Stimulated activated CD4-positive, alpha-beta T cell treated with anti-CD3 and anti-CD28 coated beads, TNF-alpha, amount 100 ng/mL, for 4 hours (primary cell): ENCODE measurements at regions not wholly inside any gene's neighbourhood (a gene's known extent, or its start where the extent isn't known, plus 50 kb on each side); places are given as distances from the start of the nearest gene placed in this dataset.
"Not testable (repeated sequence)": the region's sequence is repeated elsewhere in the genome, so short reads cannot be mapped to it uniquely, and the experiment has no call there.

Source experiments
- DNase-seq, 3 experiments: peaks; one replicate each; pipeline ENCODE4 v3.0.0-alpha.2; 2020; ENCODE audit warnings: low read depth in 3 of 3

DNA sequence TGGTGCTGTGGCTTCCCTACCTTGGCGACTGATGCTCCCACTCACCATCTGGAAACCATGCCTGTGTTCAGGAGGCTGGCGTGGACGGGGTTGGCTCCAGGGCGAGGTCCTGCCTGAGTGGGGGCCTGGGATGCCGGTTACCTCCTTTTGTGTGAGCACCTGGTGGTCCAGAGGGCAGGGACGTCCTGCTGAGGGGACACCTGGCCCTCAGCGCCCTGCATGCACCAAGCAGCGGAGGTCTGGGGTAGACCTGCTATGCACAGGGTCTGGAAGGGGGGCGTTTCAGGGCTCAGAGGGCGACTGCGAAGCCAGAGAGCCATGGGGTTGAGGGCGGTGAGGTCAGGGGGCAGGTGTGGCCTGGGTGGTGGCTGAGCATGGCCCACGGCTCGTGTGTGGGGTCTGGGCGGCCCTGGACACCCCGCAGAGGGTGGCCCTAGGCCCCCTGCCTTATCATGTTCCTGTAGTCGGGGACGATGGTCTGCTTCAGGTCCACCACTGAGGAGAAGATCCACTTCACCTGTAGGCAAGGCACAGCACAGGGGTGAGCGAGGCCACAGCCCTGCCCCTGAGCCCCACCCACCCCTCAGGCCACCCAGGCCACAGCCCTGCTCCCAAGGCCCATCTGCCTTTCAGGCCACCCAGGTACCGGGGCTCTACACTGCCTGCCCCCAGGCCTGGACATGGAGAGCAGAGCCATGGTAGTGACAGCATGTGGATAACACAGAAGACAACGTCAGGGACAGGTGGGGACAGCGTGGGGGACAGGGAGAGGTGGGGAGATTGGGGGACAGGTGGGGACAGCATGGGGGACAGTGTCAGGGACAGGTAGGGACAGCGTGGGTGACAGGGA, 95.3 kb downstream of the TMEM121 start:
- DNase-seq: not testable (repeated sequence)

GRCh38 chr14:105622329-105622955, 96.1 kb downstream of the TMEM121 start:
- DNase-seq: no peak

- DNase-seq: not testable (repeated sequence)
Measured at GRCh38 chr14:105623178-105623577, 96.8 kb downstream of the TMEM121 start.

DNA sequence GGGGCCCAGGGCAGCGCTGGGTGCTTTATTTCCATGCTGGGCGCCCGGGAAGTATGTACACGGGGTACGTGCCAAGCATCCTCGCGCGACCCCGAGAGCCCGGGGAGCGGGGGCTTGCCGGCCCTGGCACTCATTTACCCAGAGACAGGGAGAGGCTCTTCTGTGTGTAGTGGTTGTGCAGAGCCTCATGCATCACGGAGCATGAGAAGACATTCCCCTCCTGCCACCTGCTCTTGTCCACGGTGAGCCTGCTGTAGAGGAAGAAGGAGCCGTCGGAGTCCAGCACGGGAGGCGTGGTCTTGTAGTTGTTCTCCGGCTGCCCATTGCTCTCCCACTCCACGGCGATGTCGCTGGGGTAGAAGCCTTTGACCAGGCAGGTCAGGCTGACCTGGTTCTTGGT, 98.0 kb downstream of the TMEM121 start:
- DNase-seq: not testable (repeated sequence)

- not testable (repeated sequence) for DNase-seq
Measured at GRCh38 chr14:105624749-105625434, 98.5 kb downstream of the TMEM121 start.

GRCh38 chr14:105625448-105625847, 99.1 kb downstream of the TMEM121 start:
- not testable (repeated sequence) for DNase-seq

GRCh38 chr14:105626111-105626510, 99.7 kb downstream of the TMEM121 start:
- DNase-seq: not testable (repeated sequence)

GRCh38 chr14:105626651-105627050, 100.3 kb downstream of the TMEM121 start:
- DNase-seq: not testable (repeated sequence)

- DNase-seq: not testable (repeated sequence)
Measured at GRCh38 chr14:105627287-105627686, 100.9 kb downstream of the TMEM121 start.

DNA sequence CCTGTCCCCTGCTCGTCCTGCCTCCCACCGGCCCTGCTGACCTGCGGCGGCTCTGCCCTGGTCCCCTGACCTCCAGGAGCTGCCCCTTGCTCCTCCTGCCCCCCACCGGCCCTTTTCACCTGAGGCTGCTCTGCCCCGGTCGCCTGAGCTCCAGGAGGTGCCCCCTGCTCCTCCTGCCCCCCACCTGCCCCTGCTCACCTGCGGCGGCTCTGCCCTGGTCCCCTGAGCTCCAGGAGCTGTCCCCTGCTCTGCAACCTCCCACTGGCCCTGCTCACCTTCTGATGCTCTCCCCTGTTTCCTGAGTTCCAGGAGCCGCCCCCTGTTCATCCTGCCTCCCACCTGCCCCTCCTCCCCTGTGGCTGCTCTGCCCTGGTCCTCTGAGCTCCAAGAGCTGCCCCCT, 101.3 kb downstream of the TMEM121 start:
- DNase-seq: no peak

- DNase-seq: not testable (repeated sequence)
Measured at GRCh38 chr14:105628126-105628525, 101.7 kb downstream of the TMEM121 start.

- not testable (repeated sequence) for DNase-seq
Measured at GRCh38 chr14:105628531-105629067, 102.2 kb downstream of the TMEM121 start.

DNA sequence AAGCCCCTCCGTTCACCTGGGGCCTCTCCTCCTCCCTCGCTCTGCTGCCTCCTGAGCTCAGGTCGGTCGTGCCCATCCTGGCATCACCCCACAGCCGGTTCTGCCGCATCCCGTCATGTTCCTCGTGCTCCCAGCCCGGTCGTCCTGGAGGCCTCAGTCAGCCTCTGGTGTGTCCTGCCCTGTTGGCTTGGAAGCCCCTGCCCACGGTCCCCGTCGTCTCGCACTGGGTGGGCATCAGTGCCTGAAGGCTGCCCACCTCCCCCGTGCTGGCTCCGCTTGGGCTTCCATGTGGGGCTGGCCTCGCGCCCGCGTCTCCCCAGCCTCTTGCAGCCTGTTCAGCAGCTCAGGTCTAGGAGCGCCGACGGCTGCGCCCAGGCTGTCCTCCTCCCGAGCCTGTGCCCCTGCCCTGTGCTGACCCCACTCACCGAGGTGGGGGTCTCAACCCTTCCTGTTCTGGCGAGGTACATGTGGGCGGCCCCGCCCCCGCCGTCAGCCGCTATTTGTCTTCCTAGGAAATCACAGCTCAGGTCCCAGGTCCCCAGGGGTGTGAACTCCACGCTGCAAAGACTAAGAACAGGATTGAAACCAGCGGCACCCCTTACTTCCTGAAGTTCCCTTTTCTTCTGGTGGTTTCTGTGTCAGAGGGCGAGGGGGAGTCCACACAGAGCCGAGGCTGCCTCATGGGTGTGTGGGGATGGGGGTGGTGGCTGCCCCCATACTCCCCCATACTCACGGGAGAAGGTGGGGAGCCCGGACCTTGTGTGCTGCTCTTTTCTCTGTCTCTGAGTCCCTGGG, 102.9 kb downstream of the TMEM121 start:
- DNase-seq: not testable (repeated sequence)

- no peak for DNase-seq
Measured at GRCh38 chr14:105629886-105630215, 103.5 kb downstream of the TMEM121 start.

- DNase-seq: not testable (repeated sequence)
Measured at GRCh38 chr14:105630293-105630934, 104.0 kb downstream of the TMEM121 start.

DNA sequence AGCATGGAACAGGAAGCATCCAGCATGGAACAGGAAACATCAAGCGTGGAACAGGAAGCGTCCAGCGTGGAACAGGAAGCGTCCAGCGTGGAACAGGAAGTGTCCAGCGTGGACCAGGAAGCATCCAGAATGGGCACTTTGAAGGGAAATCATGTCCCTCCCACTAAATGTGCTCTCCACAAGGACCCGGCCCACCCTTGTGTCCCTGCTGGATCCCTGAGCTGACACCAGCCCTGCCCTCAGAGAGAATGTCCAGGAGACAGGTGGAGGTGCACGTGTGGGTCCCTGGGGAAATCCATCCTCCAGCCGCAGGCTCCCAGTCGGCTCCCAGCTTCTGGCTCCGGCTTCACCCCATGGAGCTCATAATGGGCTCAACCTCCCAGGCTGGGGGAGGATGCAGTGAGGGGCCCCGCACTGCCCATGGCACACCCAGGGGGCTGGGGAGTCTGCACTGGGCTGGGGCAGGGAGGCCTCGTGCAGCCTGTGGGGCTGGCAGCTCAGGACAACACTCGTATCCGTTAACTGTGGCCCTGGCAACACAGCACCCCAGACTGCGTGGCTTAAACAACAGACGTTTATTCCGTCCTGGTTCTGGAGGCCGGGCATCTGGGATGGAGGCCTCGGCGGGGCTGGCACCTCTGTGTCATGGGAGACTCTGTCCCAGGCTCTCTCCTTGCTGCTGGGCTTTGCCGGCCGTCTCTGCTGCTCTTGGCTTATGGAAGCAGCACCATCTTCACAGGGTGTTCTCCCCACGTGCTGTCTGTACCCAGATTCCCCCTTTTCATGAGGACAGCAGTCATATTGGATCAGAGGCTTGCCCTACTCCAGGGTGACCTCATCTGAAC, 104.8 kb downstream of the TMEM121 start:
- not testable (repeated sequence) for DNase-seq

DNA sequence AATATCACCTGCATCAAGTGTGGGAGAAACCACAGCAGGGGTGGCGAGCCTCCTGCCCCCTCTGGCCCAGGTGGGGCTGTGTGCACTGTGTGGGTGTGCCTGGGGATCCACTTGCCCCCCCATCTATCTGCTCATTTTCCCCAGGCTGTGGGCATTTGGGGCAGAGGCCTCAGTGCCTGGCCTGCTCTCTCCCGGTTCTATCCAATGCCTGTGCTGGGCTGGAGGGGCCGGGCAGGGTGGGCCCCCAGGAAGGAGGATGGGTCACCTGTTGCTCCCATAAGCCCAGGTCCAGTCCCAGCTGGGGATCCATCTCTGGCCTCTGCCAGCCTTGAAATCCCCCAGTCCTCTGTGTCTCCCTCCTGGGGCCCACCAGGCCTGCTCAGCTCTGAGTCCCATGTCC, 105.6 kb downstream of the TMEM121 start:
- no peak for DNase-seq

DNA sequence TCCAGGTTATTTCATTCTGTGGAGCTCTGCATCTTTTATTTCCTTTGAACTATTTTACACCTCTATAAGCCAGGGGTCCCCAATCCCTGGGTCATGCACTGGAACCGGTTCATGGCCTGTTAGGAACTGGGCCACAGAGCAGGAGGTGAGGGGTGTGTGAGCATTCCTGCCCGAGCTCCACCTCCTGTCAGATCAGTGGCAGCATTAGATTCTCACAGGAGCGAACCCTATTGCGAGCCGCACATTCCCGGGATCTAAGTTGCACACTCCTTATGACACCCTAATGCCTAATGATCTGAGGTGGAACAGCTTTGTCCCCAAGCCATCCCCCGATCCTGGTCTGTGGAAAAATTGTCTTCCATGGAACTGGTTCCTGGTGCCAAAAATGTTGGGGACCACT, 107.2 kb downstream of the TMEM121 start:
- DNase-seq: not testable (repeated sequence)

DNA sequence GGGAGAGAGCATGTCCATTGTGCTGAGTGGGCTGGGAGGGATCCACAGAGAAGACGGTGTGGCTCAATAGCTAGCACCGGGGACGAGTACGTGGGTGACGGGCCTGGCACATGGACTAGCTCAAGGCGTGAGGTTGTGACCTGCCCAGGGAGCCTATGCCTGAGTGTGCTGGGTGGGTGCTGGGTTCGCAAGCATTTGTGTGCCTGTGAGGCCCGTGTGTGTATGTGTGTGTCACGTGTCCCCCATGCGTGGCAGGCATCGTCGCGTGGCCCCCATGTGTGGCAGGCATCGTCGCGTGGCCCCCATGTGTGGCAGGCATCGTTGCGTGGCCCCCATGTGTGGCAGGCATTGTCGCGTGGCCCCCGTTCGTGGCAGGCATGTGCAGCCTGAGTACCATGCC, 109.2 kb downstream of the TMEM121 start:
- DNase-seq: no peak

GRCh38 chr14:105636021-105636420, 109.6 kb downstream of the TMEM121 start:
- DNase-seq: not testable (repeated sequence)
